Panc1 (cell line): ENCODE measurements at regions not wholly inside any gene's neighbourhood (a gene's known extent, or its start where the extent isn't known, plus 50 kb on each side); places are given as distances from the start of the nearest gene placed in this dataset.

Experiments
- ATAC-seq: fragments of 200-7000 bp; cut with Tn5 transposase; 2 replicates; pipeline ENCODE4 v1.9.1; 2020; ENCODE audit warnings: mild to moderate bottlenecking, moderate library complexity
- BruUV-seq: library from RNA; stranded (reverse); fragments of 400-500 nt; replicated peaks from 2 replicates; lab custom pipeline; 2021; lab: Mats Ljungman, UMichigan
- CTCF ChIA-PET: fragments of 300-600 bp; sonication (Branson Sonifier 250); formaldehyde crosslinking; loops from one replicate; lab custom pipeline; 2022; ENCODE audit warnings: antibody characterized with exemption; lab: Charles Lee
- POLR2A ChIA-PET: fragments of 300-600 bp; sonication (Branson Sonifier 250); formaldehyde crosslinking; loops from one replicate; lab custom pipeline; 2022; ENCODE audit warnings: antibody characterized with exemption; lab: Charles Lee
- DNase-seq: peaks from one replicate; pipeline ENCODE4 v3.0.0-alpha.2; 2010; ENCODE audit warnings: low read depth, low spot score
- H3K27ac ChIP-seq: 2 replicates; pipeline ENCODE4 v1.5.1; 2011; ENCODE audit warnings: mild to moderate bottlenecking, low read length, inconsistent platforms
- H3K27me3 ChIP-seq: fragments of 200-500 bp; sonication (Bioruptor generic); 2 replicates; pipeline ENCODE4 v1.6.0; 2014; ENCODE audit warnings: low read length, inconsistent platforms; ENCODE audit not compliant: control insufficient read depth, insufficient read depth
- H3K36me3 ChIP-seq: fragments of 200-500 bp; sonication (Bioruptor generic); 2 replicates; pipeline ENCODE4 v1.5.1; 2014; ENCODE audit warnings: inconsistent platforms, mild to moderate bottlenecking, low read length, moderate library complexity; ENCODE audit not compliant: control insufficient read depth, insufficient read depth
- H3K4me1 ChIP-seq: 2 replicates; pipeline ENCODE4 v1.5.1; 2011; ENCODE audit warnings: inconsistent platforms, mild to moderate bottlenecking, low read length, moderate library complexity; ENCODE audit not compliant: control insufficient read depth, insufficient read depth
- H3K4me3 ChIP-seq, 2 experiments: 2 replicates each; pipeline ENCODE4 v1.5.1; 2011 to 2012; ENCODE audit warnings: low read depth in 2 of 2, low read length in 2 of 2, mild to moderate bottlenecking in 2 of 2, inconsistent platforms in 1 of 2, moderate library complexity in 1 of 2
- H3K9me3 ChIP-seq: fragments of 200-500 bp; sonication (Bioruptor generic); 2 replicates; pipeline ENCODE4 v1.5.1; 2014; ENCODE audit warnings: low read depth, mild to moderate bottlenecking, inconsistent platforms, low read length, moderate library complexity; ENCODE audit not compliant: control insufficient read depth, insufficient read depth
- CTCF ChIP-seq: fragments of 450-650 bp; IDR thresholded peaks from 2 replicates; pipeline ENCODE4 v1.5.1; 2017; ENCODE audit warnings: mild to moderate bottlenecking
- POLR2AphosphoS5 ChIP-seq: IDR thresholded peaks from 2 replicates; pipeline ENCODE4 v1.6.1; 2012; ENCODE audit warnings: mild to moderate bottlenecking, low read depth, low read length, moderate library complexity
- REST ChIP-seq, 2 experiments: IDR thresholded peaks; 2 replicates each; pipeline ENCODE4 v1.6.1; 2011 to 2012; ENCODE audit warnings: low read depth in 2 of 2, control low read depth in 1 of 2, low read length in 1 of 2, mild to moderate bottlenecking in 1 of 2, moderate library complexity in 1 of 2; ENCODE audit not compliant: insufficient read depth in 1 of 2
- SIN3A ChIP-seq: IDR thresholded peaks from 2 replicates; pipeline ENCODE4 v1.6.1; 2012; ENCODE audit warnings: low read depth, mild to moderate bottlenecking, low read length, moderate library complexity, borderline replicate concordance; ENCODE audit not compliant: insufficient read depth
- TCF7L2 ChIP-seq: IDR thresholded peaks from 2 replicates; pipeline ENCODE4 v1.6.1; 2011; ENCODE audit warnings: mild to moderate bottlenecking, low read depth, low read length, inconsistent platforms
- in situ Hi-C: cut with HindIII; loops from 2 replicates; pipeline ENCODE4 v1.10.0; 2016; ENCODE audit warnings: low sequenced_read_pairs, low pct_unique_long_range_greater_than_20kb
- intact Hi-C: fragments of 100-400 bp; cut with micrococcal nuclease; formaldehyde crosslinking; loops from one replicate; pipeline ENCODE4 v1.10.0; 2022; ENCODE audit not compliant: unreplicated experiment

- Histone ChIP-seq H3K36me3 (no peaks in the 10 kb centered on the region), H3K4me3 (no peak overlapping the region), H3K27ac (no peak overlapping the region), H3K27me3 (no peaks in the 10 kb centered on the region), H3K4me1 (no peaks in the 10 kb centered on the region), H3K9me3 (no peaks in the 10 kb centered on the region)
- DNase-seq (no peak), ATAC-seq (no peak)
- no peak for TF ChIP-seq CTCF
- no peak for TF ChIP-seq POLR2AphosphoS5
- no peak for TF ChIP-seq TCF7L2
- TF ChIP-seq REST (IDR thresholded peaks at IDR 0.05; ENCODE audit: insufficient read depth in 1 of 2, low read depth in 2 of 2, low read length in 1 of 2), result no peak
- TF ChIP-seq SIN3A, result no peak
- no TSS peak for BruUV-seq
- ChIA-PET POLR2A (no interaction called here), CTCF (no interaction called here)
- intact Hi-C loops, result no loop called here
- in situ Hi-C loops, result no loop called here
These were observed 78.8 kb upstream of the NMNAT3 start for GRCh38 chr3:139756529-139757103.

GRCh38 chr3:139755551-139755950, 77.8 kb upstream of the NMNAT3 start:
- intact Hi-C loops, result no loop called here
- Histone ChIP-seq H3K4me1 (no peaks in the 10 kb centered on the region), H3K4me3 (no peak overlapping the region), H3K27me3 (no peaks in the 10 kb centered on the region), H3K27ac (no peak overlapping the region), H3K36me3 (no peaks in the 10 kb centered on the region), H3K9me3 (no peaks in the 10 kb centered on the region)
- TF ChIP-seq POLR2AphosphoS5 (no peak), CTCF (no peak), REST (IDR thresholded peaks at IDR 0.05; ENCODE audit: insufficient read depth in 1 of 2, low read depth in 2 of 2, low read length in 1 of 2) (no peak)
- ChIA-PET POLR2A (no interaction called here), CTCF (no interaction called here)
- ATAC-seq (no peak), DNase-seq (no peak)
- no TSS peak for BruUV-seq
- in situ Hi-C loops, result no loop called here
